Activated CD8-positive, alpha-beta memory T cell treated with anti-CD3 and anti-CD28 coated beads for 1 hour (primary cell): ENCODE measurements at regions not wholly inside any gene's neighbourhood (a gene's known extent, or its start where the extent isn't known, plus 50 kb on each side); places are given as distances from the start of the nearest gene placed in this dataset.
"Not testable (repeated sequence)": the region's sequence is repeated elsewhere in the genome, so short reads cannot be mapped to it uniquely, and the experiment has no call there.

Experiments
- DNase-seq, 2 donors: peaks; one replicate each; pipeline ENCODE4 v3.0.0-alpha.2; 2020; ENCODE audit warnings: low read depth in 1 of 2; ENCODE audit errors: extremely low read depth in 1 of 2

DNA sequence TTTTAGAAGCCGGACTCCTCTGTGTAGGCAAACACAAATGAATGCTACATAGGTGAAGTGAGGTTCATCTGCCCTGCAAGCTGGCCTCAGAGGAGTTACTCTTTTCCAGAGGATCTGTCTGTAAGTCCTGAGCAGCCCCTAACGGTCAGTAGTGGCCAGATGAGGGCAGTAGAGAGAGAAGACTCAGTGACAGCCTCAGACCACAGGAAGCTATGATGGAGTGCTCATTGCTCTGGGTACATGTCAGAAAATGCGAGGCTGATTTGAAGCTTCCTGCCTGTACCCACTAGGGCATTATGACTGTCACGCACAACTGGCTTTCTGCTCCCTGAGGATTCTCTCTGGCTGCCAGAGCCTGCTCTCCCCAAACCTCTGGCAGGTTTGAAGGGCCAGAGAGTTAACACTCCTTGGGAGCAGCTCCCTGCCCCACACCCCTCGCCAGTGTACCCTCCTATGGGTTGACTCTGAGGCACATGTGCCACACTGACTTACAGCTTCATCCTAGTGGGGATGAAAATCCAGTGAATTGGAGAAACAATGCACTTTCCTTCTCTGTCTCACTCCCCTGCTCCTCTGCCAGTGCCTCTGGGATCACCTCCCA lies 141.5 kb downstream of the GABRG2 start:
- no peak for DNase-seq

DNA sequence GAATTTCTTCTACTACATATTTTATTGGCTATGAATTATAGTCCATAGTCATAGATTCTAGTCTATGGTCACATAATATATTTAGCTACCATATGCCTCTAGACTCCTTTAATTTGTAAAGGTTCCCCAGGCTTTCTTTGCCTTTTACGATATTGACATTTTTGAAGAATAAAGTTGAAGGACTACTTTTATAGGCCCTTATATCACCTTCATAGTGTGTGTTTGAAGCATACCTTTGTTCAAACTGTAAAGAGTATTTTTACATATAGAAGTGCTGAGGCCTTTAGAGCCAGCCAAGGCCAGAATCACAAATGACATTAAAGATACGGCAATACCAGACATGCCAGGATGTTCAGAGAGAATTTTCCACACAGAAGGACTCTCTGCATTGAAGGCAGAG lies 147.0 kb downstream of the GABRG2 start:
- DNase-seq = no peak

DNA sequence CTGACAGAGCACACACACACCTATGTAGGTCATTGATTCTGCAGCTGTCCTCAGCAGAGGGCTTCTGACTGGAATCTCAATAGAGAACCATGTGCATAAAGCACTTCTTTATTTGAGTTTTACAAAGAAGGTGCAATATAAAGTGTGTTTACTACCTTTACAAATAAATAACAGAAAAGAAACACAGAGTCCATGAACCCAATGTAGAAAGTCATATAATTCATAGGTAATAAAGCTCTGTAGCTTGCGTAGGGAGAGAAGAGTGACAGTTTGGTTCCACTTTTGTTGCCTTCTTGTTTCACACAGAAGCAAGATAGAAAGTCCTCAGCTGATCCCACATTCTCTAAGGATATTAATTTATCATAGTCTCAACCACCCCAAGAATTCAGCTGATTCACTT lies 149.5 kb downstream of the GABRG2 start:
- DNase-seq = no peak

DNA sequence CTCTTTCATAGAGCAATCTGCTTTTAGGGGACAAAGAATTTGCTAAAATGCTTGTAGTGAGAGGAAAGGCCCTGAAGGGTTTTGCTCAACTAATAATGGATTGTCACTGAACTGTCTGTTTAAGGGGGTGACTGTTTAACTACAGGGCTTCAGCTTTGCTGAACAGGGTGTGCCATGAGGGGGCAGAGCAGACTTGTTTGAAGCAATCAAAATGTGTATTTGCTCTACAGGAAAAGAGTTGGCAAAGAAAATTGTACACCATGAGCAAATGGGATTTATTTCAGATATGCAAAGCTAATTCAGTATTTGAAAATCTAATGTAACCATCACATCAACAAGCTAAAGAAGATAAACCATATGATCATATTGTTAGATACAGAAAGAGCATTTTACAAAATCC lies 154.3 kb downstream of the GABRG2 start:
- DNase-seq = no peak

DNA sequence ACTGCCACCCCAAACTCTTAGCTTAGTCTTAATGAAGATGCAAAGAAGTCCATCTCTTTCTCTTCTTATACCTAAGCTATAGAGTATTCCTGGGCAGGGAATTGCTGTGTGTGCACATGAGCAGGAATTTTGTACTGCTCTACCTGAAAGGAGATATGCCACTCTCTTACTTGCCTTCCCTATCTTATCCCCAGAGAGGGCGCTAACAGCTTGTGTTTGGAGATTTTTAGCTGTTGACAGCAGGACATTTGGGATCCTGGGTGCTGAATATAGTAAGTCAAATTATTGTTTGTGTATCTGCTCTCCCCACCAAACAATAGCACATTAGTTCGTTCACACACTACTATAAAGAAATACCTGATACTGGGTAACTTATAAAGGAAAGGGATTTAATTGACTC lies 159.5 kb downstream of the GABRG2 start:
- DNase-seq = no peak

DNA sequence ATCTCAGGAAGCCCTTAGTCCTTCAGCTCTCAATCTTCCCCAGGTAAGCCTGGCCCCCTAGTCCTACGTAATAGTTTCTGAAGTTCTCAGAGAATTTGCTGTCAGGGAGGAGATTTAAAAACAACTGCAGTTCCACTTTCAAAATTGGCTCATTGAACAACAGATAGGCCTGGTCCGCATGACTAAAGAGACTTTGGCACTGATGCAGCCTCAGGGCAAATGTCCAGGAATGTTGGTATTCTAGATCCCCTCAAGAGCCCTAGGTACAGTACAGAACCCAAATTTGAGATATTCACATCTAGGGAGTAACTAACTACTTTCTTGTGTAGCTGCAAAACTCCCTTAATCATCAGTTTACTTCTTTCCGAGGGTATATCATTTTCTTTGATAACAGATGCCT lies 162.8 kb downstream of the GABRG2 start:
- no peak for DNase-seq

DNA sequence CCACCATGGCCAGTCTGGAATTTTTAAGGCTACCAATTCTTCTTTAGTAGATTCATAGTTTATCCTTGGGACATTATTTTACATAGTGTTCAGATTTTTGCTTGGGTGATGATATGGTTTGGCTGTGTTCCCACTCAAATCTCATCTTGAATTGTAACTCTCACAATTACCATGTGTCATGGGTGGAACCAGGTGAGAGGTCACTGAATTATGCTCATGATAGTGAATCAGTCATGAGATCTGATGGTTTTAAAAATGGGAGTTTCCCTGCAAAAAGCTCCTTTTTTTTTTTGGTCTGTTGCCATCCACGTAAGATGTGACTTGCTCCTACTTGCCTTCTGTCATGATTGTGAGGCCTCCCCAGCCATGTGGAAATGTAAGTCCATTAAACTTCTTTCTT lies 163.9 kb downstream of the GABRG2 start:
- DNase-seq = no peak

DNA sequence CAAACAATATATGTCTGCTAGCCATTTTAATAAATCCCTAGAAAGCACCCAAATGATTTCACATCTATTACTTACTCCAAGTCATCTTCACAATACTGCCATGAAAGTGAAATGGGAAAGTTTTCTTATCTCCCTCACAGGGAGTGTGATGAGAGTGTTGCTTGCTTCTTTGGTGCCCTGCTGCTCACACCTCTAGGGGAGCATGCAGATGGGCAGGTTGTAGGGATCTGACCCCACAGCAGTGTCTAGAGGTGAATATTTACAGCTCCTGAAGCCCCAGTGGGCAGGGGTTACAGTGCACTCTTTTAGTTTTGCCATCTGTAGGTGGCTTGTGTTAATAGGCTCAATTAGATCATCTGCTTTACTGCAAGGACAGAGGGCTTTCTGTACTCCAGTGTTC lies 173.2 kb downstream of the GABRG2 start:
- no peak for DNase-seq

DNA sequence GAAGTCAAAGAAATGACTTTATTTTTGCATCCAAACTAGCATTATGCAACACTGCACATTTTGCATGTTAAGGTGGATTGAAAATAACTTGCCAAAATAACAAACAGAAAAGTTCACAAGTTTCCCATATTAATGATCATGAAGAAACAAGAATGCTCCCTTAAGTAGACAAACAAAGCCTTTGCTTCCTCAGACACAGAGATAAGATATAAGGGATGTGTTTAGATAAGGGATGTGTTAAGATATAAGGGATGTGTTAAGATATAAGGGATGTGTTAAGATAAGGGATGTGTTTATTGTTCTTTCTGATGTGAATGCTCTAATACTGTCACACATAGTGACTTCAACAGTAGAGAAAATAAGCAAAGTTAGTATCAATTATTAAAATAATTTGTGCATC lies 174.8 kb downstream of the GABRG2 start:
- no peak for DNase-seq

DNA sequence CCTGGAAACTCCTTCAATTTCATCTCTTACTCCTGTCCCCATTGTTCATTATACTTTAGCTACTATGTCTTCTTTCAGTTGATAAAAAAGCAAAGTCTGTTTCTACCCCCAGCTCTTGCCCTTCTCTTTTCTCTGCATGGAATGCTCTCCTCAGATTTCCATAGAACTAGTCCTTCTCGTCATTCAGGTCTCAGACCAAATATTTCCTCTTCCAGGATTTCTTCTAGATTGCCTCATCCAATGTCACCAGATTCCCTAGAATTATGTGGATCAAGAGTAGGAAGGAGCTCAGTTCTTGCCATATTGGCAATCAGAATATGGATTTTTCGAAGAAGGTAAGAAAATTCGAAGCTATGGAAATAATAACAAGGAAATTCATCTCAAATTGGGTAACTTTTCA lies 176.1 kb downstream of the GABRG2 start:
- no peak for DNase-seq

DNA sequence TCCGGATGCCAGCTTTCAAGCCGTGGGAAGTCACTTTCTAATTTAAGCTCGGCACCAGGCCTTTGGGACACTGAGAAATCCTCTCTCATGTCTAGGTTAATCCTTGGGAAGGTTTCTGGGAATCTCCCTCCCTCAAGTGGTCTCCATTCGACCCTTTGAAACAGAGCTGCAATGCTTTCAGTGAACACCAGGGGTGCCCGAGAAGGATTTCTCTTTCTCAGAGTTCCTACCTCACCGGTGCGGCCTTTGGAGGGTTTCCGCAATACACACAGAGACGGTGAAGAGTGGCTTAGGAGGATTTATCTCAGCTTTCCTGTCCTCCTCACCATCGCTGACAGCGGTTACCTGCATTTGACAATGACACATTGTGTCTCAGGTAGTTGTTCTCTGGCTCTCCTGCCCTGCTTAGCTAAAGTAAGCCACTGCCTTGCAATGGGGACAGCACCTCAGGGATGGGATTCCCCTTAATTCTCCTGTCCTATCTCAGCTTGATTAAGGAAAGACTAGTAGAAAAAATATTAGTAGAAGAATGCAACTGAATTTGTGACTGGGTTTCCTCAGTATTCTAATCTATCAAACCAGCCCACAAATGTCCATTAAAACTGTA lies 180.6 kb downstream of the GABRG2 start:
- DNase-seq = no peak

DNA sequence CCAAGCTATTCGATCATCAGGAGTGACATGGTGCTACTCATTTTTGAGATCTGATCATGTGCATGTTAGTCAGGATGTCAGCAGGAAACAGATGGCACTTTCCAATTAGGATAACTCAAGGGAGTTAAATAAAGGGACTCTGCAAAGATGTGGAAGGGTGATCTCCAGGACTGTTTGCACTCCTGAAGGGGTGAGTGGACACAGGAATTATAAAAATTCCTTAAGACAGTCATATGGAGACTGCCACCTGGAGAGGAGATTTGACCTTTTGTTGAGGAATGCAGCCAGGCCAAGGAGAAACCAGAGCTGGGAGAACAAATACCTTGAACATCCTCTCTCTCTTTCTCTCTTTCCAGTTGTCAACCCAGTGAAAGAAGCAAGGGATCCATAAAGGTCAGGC lies 189.1 kb downstream of the GABRG2 start:
- no peak for DNase-seq

DNA sequence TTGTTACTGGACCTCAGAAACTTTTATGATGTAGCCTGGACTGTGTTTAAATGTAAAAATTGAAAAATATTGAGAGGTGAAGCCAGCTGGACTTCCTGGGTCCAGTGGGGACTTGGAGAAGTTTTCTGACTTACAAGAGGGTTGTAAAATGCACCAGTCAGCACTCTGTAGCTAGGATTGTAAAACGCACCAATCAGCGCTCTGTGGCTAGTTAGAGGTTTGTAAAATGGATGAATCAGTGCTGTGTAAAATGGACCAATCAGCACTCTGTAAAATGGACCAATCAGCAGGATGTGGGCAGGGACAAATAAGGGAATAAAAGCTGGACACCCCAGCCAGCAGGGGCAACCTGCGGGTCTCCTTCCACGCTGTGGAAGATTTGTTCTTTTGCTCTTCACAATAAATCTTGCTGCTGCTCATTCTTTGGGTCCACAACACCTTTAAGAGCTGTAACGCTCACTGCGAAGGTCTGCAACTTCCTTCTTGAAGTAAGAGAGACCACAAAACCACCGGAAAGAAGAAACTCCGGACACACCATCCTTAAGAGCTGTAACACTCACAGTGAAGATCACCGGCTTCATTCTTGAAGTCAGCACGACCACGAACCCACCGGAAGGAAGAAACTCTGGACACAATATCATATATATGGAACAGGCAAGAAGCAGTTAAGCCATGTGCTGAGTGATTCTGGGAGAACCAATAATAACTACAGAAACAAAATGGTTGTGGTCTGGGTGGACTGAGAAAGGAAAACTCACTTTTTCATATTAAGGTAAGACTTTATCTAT lies 201.3 kb downstream of the GABRG2 start:
- no peak for DNase-seq

DNA sequence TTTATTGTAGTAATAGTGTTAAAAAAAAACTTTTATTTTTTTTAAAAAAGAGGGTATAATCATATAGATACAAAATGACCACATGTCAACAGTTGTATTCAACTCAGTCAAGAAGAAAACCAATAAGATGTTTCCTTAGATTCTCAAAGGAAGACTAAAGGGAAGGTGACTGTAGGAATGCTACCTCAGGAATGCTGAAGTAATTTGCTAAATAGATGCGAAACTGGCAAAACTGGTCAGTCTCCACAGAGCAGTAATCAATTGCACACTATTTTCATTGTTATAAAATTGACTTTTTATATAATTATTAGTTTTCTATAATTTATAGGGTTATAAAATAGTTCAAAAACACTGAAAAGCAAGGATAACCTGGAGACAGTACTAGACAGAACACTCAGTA lies 204.8 kb downstream of the GABRG2 start:
- DNase-seq = no peak

DNA sequence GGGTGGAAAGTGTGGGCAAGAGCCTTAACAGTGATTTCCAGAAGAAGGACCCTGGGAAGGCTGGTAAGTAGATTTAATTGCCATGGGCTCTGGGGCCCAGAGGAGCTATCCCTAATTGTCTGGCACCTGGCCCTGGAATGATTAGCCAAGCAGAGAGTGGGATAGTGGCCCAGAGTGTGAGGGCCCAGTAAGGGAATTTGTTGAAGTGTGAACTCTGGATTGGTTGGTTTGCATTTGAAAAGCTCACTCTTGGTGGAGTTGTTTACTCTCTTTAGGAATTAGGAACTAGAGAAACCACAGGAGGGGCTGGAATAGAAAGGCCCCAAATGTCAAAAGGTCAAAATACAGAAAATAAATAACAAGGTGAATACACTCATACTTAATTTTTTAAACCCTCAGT lies 207.1 kb downstream of the GABRG2 start:
- DNase-seq = no peak

DNA sequence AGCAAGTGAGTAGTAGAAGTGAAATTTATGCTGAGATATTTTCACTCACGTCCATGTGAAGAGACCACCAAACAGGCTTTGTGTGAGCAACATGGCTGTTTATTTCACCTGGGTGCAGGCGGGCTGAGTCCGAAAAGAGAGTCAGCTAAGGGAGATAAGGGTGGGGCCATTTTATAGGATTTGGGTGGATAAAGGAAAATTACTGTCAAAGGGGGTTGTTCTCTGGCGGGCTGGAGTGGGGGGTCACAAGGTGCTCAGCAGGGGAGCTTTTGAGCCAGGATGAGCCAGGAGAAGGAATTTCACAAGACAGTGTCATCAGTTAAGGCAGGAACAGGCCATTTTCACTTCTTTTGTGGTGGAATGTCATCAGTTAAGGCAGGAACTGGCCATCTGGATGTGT lies 207.8 kb downstream of the GABRG2 start:
- DNase-seq = not testable (repeated sequence)

DNA sequence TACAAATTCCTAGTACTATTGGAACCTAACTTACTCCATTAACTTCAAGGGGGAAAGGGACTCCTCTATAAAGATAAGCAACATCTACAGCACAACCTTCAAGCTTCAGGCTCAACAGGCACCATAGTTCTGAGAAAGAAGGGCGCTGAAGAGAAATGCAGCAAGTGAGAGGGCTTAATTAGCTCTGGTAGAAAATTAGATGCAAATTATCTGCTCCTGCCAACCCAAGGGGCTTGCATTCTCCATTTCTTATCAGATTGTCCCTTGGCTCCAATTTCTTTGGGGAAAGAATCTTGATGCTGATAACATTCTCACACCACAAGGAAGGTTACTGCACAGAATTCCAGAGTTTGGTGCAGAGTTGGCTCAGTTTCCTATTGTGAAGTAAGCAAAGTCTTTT lies 214.6 kb downstream of the GABRG2 start:
- no peak for DNase-seq

DNA sequence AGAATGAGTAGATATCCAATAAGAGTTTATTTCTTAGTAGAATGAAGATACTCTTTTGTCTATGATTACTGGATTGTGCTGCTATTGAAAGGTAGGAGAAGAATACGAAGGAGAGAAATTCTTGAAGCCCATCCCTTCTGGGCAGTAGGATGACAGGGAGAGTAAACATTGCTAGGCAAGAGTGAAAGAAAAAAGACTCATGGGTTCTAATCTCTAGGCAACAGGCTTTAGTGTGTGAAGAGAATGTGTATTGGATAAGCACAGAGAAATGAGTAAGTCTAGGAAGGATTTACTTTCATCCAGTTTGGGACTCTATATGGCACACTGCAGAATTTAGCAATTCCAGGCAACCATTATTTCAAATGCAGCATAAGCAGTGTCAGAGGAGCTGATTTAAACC lies 216.0 kb downstream of the GABRG2 start:
- no peak for DNase-seq

DNA sequence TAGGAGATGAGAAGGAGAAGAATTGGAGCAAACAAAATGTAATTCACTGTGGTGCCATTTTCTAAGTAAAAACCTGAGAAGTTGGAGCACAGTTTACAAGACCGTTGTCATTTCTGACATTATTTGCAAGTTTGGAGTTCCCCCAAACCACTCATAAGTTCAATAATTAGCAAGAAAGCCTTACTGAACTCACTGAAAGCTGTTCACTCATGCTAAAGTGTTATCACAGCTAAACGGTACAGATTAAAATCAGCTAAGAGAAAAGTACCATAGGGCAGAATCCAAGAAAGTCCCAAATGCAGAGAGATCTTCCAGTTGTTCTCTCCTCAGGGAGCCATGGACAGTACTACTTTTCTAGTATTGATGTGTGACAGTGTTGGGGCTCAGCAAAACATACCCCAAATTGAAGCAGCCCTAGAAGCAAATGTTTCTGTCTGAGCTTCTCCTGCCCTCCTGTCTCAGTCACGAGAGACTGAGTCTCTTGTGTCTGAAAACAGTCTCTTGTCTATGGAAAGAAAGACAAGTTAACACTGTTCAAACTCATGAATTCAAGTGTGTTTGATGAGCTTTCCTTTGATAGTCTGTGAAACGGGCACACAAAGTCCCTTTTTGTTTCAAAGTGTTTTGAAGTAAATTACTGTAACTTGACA lies 221.2 kb downstream of the GABRG2 start:
- no peak for DNase-seq

DNA sequence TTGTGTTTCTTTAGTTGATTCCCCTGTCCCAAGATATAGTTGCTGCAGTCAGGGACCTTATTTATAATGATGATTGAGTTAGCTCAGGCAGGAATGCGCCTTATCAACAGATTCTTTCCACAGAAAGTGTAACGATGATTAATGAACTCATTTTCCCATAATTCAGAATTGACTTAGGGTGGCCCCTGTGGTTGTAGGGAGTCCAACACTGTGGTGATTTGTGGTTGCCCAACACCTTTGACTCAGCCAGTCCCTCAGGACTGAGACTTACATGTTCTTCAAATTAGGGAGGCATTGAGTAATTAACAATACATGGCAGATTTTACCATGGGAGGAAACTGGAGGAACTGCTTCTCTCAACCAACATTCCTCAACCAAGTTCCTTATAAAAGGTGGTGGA lies 221.9 kb downstream of the GABRG2 start:
- no peak for DNase-seq

DNA sequence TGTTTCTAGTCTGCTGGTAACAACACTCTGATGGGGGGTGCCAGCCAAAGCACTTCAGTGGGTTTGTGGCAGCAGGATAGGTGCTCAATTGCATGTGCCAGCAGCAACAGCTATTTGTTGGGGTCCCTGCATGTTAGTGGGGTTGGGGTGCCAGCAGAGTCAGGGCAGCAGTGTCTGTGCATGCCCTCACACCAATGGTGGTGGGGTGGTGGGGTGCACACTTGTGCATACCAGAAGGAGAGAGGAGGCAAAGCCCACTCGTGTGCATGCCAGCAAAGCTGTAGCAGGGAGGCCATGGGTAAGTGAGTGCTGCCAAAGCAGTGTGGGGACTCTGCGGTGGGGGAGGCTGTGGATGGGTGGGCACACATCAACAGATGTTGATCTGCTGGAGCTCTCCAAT lies 232.2 kb downstream of the GABRG2 start:
- DNase-seq = no peak

DNA sequence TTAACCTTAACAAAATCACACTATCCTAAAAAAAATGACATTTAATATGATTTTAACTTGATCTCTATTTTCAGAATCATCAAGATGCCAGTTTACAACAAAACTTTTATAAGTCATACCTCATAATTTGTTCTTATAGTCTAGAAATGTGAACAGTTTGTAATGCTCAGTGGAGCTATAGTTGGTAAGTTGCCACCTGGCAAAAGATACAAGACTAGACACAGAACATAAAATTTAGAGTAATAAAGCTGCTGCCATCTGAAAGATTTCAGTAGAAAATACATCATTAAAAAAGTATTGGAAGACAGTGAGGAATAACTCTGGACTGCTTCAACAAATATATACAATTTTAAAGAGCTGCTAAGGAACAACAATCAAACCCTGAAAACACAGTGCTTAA lies 233.8 kb downstream of the GABRG2 start:
- DNase-seq = no peak
